Osteoblast (primary cell): ENCODE measurements at regions not wholly inside any gene's neighbourhood (a gene's known extent, or its start where the extent isn't known, plus 50 kb on each side); places are given as distances from the start of the nearest gene placed in this dataset.
"Not testable (repeated sequence)": the region's sequence is repeated elsewhere in the genome, so short reads cannot be mapped to it uniquely, and the experiment has no call there.

ENCODE experiments used
- DNase-seq: peaks from one replicate; pipeline ENCODE4 v3.0.0; 2011; ENCODE audit warnings: low spot score, mixed read lengths; ENCODE audit not compliant: insufficient read length; ENCODE audit errors: missing footprints
- H2AFZ ChIP-seq: 2 replicates; pipeline ENCODE4 v1.6.0; 2011; ENCODE audit warnings: mild to moderate bottlenecking, low read length
- H3K27ac ChIP-seq: 2 replicates; pipeline ENCODE4 v1.5.1; 2011; ENCODE audit warnings: mild to moderate bottlenecking, low read depth, low read length, moderate library complexity
- H3K27me3 ChIP-seq: 2 replicates; pipeline ENCODE4 v1.6.0; 2012; ENCODE audit warnings: mild to moderate bottlenecking, control low read depth, inconsistent platforms, low read length, moderate library complexity; ENCODE audit not compliant: insufficient read depth
- H3K36me3 ChIP-seq: 2 replicates; pipeline ENCODE4 v1.5.1; 2011; ENCODE audit warnings: mild to moderate bottlenecking, low read length, control low read depth, moderate library complexity; ENCODE audit not compliant: insufficient read depth
- H3K4me1 ChIP-seq: 2 replicates; pipeline ENCODE4 v1.5.1; 2011; ENCODE audit warnings: mild to moderate bottlenecking, low read length, control low read depth, moderate library complexity; ENCODE audit not compliant: insufficient read depth
- H3K4me2 ChIP-seq: 2 replicates; pipeline ENCODE4 v1.6.0; 2011; ENCODE audit warnings: mild to moderate bottlenecking, low read length; ENCODE audit not compliant: insufficient read depth
- H3K4me3 ChIP-seq: fragments of 200-600 bp; sonication (generic); 3 replicates; pipeline ENCODE4 v1.5.1; 2012; ENCODE audit warnings: mild to moderate bottlenecking, low read length, inconsistent platforms; ENCODE audit not compliant: insufficient read depth
- H3K79me2 ChIP-seq: 2 replicates; pipeline ENCODE4 v1.6.0; 2012; ENCODE audit warnings: mild to moderate bottlenecking, low read length, control low read depth, inconsistent platforms; ENCODE audit not compliant: insufficient read depth
- H3K9me3 ChIP-seq: 2 replicates; pipeline ENCODE4 v1.5.1; 2011; ENCODE audit warnings: low read depth, low read length, control low read depth
- H4K20me1 ChIP-seq: 2 replicates; pipeline ENCODE4 v1.6.0; 2012; ENCODE audit warnings: mild to moderate bottlenecking, low read length, control low read depth; ENCODE audit not compliant: insufficient read depth

DNA sequence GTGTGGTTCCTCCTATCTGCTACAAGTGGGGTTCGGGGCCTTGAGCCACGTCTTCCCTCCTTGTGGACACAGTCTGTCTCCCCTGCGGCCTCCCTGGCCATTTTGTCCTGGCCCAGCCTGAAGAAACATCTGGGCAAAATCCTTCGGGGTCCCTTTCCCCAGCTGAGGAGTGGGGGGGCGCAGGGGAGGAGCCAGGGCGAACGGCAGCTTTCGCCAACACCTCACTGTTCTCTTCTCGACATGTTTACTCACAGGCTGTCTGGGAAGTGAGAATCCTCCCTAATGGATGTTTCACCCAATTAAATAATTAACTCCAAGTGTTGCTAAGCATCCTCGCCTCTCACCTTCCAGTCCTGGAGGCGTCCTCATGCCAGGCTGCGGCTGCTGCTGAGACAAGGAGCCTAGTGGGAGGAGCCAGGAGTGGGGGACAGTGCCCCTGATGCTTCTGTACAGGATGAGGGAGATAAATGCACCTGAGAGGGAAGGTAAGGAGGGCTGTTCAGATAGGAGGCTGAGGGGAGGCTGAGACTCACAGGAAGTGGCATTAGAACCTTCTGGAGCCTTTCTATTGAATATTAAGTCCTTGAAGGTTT, 72.4 kb upstream of the PLGLB1 start:
- not testable (repeated sequence) for H4K20me1 ChIP-seq, H3K27ac ChIP-seq, H3K9me3 ChIP-seq, H3K36me3 ChIP-seq, DNase-seq, H3K79me2 ChIP-seq, H2AFZ ChIP-seq, H3K27me3 ChIP-seq, H3K4me3 ChIP-seq, H3K4me1 ChIP-seq, H3K4me2 ChIP-seq

DNA sequence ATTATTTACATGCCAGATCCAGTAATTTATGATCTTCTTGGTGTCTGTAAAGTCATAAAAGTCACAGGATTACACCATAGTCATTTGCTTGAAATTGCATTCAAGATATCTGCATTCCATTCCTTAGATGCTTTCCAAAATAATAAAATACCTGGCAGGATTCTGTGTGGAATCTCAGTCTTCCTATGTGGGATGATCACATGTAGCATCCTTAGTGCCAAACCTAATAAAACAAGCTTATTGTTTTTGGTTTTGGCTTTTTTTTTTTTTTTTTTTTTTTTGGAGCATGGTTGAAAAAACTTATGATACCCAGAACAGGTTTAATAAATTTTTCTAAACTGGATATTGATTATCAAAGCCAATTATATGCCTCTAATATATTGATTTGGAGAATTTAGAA, 74.2 kb upstream of the PLGLB1 start:
- not testable (repeated sequence) for H3K4me2 ChIP-seq, DNase-seq, H3K9me3 ChIP-seq, H3K4me3 ChIP-seq, H3K79me2 ChIP-seq, H4K20me1 ChIP-seq, H2AFZ ChIP-seq, H3K4me1 ChIP-seq, H3K27me3 ChIP-seq, H3K27ac ChIP-seq, H3K36me3 ChIP-seq

GRCh38 chr2:87128761-87129553, 107.3 kb upstream of the PLGLB1 start:
- H4K20me1 ChIP-seq, H3K4me1 ChIP-seq, H3K27me3 ChIP-seq, H3K27ac ChIP-seq, H3K4me3 ChIP-seq, DNase-seq, H3K36me3 ChIP-seq, H3K4me2 ChIP-seq, H2AFZ ChIP-seq, H3K79me2 ChIP-seq, H3K9me3 ChIP-seq: not testable (repeated sequence)

- not testable (repeated sequence) for H2AFZ ChIP-seq, H3K79me2 ChIP-seq, H4K20me1 ChIP-seq, H3K4me3 ChIP-seq, H3K9me3 ChIP-seq, H3K27ac ChIP-seq, H3K27me3 ChIP-seq, DNase-seq, H3K36me3 ChIP-seq, H3K4me2 ChIP-seq, H3K4me1 ChIP-seq
Observed at GRCh38 chr2:87132577-87132976, 110.9 kb upstream of the PLGLB1 start.

DNA sequence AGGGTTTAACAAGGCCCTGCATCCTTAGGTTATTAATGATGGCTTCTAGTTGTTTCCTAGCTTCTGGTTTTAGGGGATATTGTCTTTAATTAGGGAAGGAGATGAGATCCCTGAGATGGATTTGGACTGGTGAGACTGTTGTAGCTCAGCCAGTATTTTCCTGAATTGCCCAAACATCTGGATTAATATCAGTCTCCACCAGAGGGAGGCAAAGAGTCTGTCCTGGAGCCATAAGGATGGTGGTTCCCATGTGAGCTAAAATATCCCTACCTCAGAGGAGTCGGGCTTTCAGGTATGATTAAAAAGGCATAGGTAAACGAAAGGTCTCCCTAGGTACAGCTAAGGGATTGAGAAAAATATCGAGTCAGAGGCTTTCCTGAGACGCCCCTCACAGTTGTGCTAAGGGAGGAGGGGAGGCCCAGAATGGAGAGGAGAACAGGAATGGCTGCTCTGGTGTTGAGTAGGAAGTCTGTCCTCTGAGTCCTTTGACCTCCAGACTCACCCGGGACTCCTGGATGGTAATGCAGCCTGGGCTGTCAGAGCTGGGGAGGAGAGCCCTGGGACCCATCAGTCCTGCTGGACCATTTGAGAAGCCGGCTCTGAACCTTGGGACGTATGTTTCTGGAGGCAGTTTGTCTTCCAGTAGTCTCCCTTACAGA, 130.3 kb upstream of the PLGLB1 start:
- H3K36me3 ChIP-seq, H3K4me3 ChIP-seq, H3K9me3 ChIP-seq, H3K4me2 ChIP-seq, H2AFZ ChIP-seq, H3K27ac ChIP-seq, H3K27me3 ChIP-seq, DNase-seq, H4K20me1 ChIP-seq, H3K79me2 ChIP-seq, H3K4me1 ChIP-seq: not testable (repeated sequence)

- H2AFZ ChIP-seq, H3K4me1 ChIP-seq, H3K4me2 ChIP-seq, H4K20me1 ChIP-seq, H3K4me3 ChIP-seq, H3K79me2 ChIP-seq, H3K27ac ChIP-seq, H3K36me3 ChIP-seq, H3K27me3 ChIP-seq, H3K9me3 ChIP-seq, DNase-seq: not testable (repeated sequence)
Observed at GRCh38 chr2:87174454-87174853, 152.8 kb upstream of the PLGLB1 start.

- H3K9me3 ChIP-seq, H3K4me3 ChIP-seq, H3K36me3 ChIP-seq, H3K79me2 ChIP-seq, H3K27ac ChIP-seq, H3K4me2 ChIP-seq, H3K4me1 ChIP-seq, H3K27me3 ChIP-seq, H4K20me1 ChIP-seq, H2AFZ ChIP-seq, DNase-seq: not testable (repeated sequence)
Observed at GRCh38 chr2:87183373-87183772, 161.7 kb upstream of the PLGLB1 start.

- not testable (repeated sequence) for H3K4me1 ChIP-seq, H4K20me1 ChIP-seq, H3K9me3 ChIP-seq, H3K4me2 ChIP-seq, DNase-seq, H3K36me3 ChIP-seq, H3K27me3 ChIP-seq, H3K79me2 ChIP-seq, H3K27ac ChIP-seq, H2AFZ ChIP-seq, H3K4me3 ChIP-seq
Observed at GRCh38 chr2:87184260-87184659, 162.6 kb upstream of the PLGLB1 start.

- H3K27me3 ChIP-seq, H3K79me2 ChIP-seq, H3K4me1 ChIP-seq, H3K27ac ChIP-seq, H4K20me1 ChIP-seq, DNase-seq, H3K9me3 ChIP-seq, H3K4me3 ChIP-seq, H2AFZ ChIP-seq, H3K36me3 ChIP-seq, H3K4me2 ChIP-seq: not testable (repeated sequence)
Observed at GRCh38 chr2:87189214-87189613, 167.6 kb upstream of the PLGLB1 start.
